Skeletal muscle cell (primary cell): ENCODE measurements at regions not wholly inside any gene's neighbourhood (a gene's known extent, or its start where the extent isn't known, plus 50 kb on each side); places are given as distances from the start of the nearest gene placed in this dataset.

Experiments
- DNase-seq: peaks from one replicate; pipeline ENCODE4 v3.0.0-alpha.2; 2010; ENCODE audit warnings: low read depth
- H3K4me3 ChIP-seq: 2 replicates; pipeline ENCODE4 v1.5.1; 2011; ENCODE audit warnings: low read depth, mild to moderate bottlenecking, control low read depth, low read length, moderate library complexity

DNA sequence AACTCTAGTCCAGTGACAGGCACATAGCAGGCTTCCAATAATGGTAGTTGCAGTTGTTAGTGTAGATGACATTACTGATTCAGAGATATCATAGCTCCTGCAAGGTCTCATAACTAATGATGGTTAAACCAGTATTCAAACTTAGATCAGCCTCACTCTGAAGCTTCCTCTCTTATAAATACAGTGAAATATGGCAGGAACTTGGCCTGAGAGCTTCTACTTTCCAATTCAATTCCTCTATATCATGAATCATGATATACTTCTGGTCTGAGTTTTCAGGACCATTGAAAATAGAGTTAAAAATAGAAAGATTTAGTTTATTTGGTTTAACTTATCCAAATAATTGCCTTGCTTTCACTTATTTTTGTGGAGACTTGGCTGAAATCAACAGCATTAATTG is 167.5 kb upstream of the NOVA1 start:
- DNase-seq, result peak; percentile 51
- H3K4me3 ChIP-seq, result no peak overlapping the region

GRCh38 chr14:26765768-26766520 is 168.1 kb upstream of the NOVA1 start:
- DNase-seq, result peak; percentile 97

DNA sequence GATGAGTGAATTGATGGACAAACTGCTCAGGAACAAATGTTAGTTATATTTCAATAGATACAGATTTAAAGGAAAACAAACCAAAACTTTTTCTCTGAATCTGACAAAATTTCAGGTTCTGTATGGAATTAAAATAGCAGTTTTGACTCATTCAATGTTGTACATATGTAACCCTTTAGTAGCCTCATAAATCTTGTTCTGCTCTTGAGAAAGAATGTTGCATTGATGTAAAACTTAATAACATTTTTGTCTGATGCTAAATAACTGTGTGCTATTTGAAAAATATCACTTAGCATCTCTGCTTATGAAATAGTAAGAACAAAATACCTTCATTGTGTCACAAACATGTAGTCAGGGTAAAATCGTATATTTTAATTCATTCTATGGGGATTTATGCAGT is 168.9 kb upstream of the NOVA1 start:
- no peak overlapping the region for H3K4me3 ChIP-seq
- DNase-seq, result no peak

More at GRCh38 chr14:26765768-26766520, 168.1 kb upstream of the NOVA1 start:
- H3K4me3 ChIP-seq, result no peak overlapping the region

GRCh38 chr14:26773906-26774593 is 176.2 kb upstream of the NOVA1 start:
- no peak overlapping the region for H3K4me3 ChIP-seq
- no peak for DNase-seq

DNA sequence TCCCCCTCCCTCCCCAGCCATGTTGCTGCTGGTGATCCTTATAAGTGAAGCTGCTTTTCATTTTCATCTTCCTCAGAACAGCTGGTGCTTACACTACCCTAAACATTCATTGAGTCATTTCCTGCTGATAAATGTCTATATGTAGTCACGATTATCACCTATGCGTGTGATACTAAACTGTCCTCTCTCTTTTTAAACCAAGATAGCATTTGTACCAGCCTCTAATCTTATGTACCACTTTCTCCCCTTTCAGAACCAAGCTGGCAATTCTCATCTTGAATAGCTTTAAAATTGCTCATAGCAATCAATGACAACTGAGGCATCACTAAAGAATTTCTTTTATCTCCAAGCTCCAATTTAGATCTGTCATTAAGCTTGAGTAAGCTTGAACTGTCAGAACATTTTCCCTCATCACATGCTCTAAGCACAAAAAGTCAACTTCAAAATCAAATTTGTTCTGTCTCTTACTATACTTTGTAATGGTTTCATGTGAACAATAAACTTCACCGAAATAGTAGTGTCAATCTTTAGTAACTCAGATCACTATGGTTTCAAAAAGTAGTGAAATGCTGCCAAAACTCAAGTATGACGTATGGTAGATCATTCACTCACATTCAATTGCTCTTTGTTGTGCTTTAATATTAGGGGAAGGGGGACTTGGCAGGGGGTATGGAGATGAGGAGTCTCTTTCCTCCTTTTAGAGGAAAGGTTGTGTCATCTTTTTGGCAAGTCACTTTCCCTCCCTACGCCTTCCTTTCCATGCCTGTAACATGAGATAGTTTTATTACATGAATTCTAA is 178.1 kb upstream of the NOVA1 start:
- H3K4me3 ChIP-seq, result peak overlapping the region; percentile 22
- DNase-seq, result peak; percentile 56

DNA sequence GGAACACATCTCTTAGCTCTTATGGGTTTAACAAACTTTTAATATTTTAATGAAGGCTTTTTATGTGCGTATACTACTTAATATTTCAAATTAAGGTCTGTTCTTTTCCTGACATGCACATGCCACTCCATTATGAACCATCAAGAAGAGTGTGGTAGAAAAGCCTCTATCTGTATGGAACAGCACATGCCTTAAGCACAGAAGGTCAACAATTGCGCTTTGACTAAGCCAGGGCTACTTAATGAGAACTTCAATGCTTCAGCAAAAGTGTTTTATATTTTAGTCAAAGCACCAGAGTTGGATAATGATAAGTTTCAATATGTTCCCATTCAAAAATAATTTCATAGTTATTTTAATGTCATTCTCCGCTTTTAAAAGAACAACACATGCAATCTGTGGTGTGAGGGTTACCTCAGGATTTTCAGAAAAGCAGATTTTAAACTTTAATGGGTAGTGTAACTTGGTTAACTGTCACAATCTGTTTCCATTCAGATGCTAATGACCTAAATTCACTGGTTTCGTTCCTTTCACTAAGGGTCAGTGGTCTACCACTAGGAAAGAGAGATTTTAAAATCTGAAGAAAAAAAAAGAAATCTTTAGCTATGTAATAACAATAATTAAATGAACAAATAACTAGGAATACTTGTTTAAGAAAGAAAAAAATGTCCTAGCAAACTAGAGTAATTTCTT is 193.4 kb upstream of the NOVA1 start:
- H3K4me3 ChIP-seq, result no peak overlapping the region
- no peak for DNase-seq

DNA sequence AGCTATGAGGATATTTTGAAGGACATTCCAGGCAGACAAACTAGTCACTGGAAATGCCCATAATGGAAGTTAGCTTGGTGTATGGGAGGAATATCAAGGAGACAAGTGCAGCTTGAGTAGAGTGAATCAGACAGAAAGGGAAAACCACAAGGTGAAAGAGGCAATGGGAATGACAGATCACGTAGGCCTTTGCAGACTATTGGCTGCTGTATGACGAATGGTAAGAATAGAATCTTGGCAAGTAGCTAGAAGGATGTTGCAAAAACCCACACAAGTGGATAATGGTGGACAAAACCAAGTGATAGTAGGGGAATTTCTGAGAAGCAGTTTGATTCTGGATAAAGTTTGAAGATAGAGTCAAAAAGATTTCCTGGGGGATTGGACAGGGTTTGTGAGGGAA is 196.9 kb upstream of the NOVA1 start:
- no peak overlapping the region for H3K4me3 ChIP-seq
- peak; percentile 25 for DNase-seq

- no peak overlapping the region for H3K4me3 ChIP-seq
- DNase-seq, result no peak
These were observed 210.6 kb upstream of the NOVA1 start for GRCh38 chr14:26808407-26808806.

DNA sequence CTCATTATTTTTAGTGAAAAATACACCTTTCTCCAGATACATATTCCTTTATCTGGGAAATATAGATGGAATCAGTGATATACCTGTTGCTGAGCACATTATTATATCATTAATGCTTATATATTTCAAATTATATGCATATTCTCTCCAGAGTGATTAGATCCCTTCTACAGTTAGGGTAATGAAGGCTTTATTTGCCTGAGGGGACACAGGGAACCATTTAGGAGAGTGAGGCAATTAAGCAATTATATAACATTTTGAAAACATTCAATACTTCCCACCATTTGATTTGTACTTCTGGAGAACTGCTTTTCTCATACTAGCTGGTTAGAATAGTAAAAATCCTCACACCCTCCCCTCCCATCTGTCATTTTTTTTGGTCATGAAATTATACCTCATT is 212.8 kb upstream of the NOVA1 start:
- no peak for DNase-seq

GRCh38 chr14:26811756-26812305 is 214.0 kb upstream of the NOVA1 start:
- no peak for DNase-seq
- H3K4me3 ChIP-seq, result no peak overlapping the region

More for the DNA sequence above, 212.8 kb upstream of the NOVA1 start:
- H3K4me3 ChIP-seq, result no peak overlapping the region

GRCh38 chr14:26820138-26820537 is 222.3 kb upstream of the NOVA1 start:
- no peak overlapping the region for H3K4me3 ChIP-seq
- peak; percentile 88 for DNase-seq

DNA sequence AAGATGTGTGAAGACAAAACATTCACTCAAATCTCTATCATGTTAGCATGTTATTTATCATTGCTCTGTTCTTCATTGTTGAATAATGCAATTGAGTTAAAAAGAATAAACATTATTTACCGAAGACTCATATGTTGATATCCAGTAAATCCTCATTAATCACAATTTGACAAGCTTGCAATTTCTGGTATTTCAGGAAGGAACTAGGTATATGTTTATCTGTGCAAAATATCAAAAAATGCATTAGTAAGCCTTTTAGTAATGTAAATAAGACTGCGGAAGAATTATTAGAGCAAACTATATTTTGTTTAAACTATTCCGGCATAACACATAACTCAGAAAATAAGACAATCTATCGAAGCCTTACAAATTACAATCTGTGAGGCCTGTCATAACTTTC is 222.7 kb upstream of the NOVA1 start:
- no peak overlapping the region for H3K4me3 ChIP-seq
- no peak for DNase-seq

- H3K4me3 ChIP-seq, result no peak overlapping the region
- no peak for DNase-seq
These were observed 230.9 kb upstream of the NOVA1 start for GRCh38 chr14:26828741-26829140.

DNA sequence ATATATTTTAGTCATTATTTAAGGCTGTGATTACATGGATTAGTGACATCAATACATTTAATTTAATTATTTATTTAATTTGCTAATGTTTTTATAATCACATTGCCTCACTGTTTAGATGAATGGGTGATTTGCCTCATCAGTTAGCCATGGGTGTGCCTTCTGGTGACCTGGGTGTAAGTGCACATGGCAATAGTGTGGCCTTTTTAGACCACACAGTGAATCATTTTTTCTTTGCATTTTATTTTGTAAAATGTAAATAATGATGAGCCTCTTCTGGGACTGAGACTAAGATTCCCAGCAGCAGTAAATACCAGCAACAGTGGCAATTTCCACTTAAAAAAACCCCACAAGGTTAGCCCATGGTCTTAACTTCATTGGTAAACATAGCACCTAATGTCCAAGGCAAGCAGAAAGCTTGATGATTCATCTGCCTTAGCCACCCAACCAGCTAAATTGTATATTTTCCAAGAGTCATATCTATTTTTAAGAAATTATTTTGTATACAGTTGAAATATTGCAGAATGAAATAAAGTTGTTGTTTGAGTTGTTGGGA is 235.9 kb upstream of the NOVA1 start:
- no peak overlapping the region for H3K4me3 ChIP-seq
- no peak for DNase-seq

GRCh38 chr14:26835979-26836570 is 238.2 kb upstream of the NOVA1 start:
- H3K4me3 ChIP-seq, result no peak overlapping the region
- no peak for DNase-seq

DNA sequence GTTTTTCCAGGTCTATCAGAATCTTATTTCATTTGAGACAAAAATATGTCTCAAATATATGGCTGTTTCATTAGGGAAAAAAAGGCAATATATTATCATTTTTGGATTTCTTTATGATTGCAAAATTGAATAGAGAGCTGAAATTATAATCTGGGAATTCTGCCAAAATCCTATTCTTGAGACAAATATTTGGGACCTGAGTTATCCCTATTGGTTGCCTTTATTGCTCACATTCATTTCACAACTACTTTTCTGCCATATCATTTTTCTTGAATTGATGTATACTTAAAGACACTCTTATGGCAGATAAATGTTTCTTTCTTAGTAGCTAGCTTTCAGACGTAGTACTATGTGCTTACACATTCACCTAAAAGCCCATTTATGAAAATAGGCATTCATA is 241.6 kb upstream of the NOVA1 start:
- DNase-seq, result no peak
- H3K4me3 ChIP-seq, result no peak overlapping the region

DNA sequence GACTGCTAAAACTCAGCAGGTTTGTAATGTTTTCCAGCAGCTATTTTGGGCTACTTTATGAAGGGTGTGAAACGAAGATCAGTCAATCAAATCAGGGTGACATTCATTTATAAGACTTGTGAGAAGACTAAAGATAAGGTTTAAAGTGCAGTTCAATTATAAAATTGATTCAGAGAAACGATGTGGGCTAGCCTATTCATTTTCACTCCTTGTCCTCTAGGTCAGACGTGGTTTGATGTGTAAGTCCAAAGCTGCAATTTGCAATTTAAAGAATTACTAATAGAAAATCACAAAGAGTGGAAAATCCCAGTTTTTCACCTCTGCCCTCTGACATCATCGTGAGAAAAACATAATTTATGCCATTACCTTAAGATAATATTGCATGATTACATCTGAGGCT is 243.5 kb upstream of the NOVA1 start:
- no peak overlapping the region for H3K4me3 ChIP-seq
- no peak for DNase-seq

DNA sequence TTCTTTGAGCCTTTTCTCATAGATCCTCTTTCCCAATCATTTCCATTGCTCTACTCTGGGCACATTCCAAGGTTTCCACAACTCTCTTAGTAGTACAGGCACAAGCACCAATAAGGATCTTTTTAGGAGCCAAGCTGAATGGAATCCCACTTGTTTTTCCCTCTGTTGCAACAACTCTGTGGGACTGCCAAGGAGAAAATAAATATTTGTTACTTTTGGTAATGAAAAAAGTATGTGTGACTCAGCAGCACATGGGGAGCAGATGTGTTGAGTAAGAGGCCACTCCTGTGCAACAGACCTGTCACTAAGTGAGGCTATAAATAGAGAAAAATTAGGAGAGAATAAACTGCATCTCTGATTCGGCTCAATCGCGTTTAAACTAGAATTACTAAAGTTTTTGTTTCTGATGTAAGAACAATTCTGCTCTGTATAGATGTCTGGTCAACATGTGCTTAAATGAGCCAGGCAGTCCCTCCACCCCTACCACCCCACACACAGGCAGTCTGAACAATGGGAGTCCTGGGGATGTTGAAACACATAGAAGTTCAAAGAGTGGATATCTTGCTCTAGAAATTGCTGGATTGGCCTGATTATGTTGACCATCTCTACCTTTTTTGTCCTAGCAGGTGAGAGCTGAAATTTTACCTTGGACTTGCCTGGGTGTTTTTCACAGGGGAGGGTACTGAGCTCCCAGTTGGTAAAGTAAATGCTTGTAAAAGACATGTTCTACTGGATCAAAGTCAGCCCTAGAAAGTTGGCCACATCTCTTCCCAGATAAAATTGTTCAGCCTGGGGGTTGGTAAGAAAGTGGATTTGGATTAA is 244.3 kb upstream of the NOVA1 start:
- peak; percentile 97 for DNase-seq
- H3K4me3 ChIP-seq, result no peak overlapping the region
